DMS79 (cell line): ENCODE measurements at regions not wholly inside any gene's neighbourhood (a gene's known extent, or its start where the extent isn't known, plus 50 kb on each side); places are given as distances from the start of the nearest gene placed in this dataset.

Source experiments
- DNase-seq: peaks from one replicate; lab custom pipeline; 2025; lab: John Stamatoyannopoulos, UW

DNA sequence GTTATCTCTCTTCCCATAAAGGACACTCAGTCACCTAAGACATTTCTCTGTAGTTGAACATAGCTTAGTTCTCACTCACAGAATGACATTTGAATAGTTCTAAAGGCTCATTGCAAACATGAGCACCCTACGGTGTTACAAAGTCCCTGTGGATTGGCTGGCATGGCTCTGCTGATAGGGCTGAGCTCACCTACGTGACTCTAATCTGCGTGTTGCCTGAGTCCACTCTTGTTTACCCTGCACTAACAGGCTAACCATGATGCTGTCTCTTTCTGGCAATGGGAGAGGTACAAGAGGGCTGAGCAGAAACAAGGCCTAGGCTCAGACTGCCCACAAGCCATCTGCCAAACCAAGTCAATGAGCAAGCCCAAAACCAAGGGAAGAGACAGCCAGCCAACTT lies 103.6 kb downstream of the PALM2AKAP2 start:
- no peak for DNase-seq

DNA sequence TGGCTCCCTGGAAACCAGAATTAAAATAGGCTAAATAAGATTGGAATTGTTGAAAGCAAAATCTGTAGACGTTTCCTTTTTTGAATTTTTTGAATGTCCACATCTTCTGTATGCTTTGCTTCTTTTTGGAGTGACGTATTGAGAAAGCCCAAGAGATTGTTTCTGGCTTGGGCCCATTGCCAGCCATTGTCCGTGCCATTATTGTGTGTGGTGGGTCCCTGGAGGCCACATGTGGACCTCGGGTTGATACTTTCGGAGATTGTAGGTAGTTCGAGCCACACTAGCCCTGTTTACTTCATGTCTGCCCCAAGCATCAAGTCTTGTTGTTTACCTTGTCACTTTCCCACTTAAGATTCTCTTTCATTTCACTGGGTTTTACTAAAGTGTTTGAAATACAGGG lies 106.0 kb downstream of the PALM2AKAP2 start:
- no peak for DNase-seq

DNA sequence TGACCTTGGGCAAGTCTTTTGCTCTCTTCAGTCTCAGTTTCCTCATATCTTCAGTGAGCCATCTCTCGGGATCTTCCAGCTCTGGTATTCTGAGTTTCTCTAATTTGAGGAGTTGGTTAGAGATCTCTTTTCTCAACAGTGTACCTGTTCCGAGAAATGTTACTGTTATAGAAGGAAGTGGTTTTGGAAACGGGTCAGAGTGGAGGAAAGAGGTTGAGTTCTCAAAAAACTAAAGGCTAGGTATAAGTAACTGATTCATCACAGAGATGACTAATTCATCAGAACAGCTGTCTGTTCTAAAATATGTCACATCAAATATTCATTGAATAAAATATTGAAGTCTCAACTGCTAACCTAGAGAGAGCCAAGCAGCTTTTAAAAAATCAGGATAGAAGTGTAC lies 106.6 kb downstream of the PALM2AKAP2 start:
- DNase-seq, result no peak

DNA sequence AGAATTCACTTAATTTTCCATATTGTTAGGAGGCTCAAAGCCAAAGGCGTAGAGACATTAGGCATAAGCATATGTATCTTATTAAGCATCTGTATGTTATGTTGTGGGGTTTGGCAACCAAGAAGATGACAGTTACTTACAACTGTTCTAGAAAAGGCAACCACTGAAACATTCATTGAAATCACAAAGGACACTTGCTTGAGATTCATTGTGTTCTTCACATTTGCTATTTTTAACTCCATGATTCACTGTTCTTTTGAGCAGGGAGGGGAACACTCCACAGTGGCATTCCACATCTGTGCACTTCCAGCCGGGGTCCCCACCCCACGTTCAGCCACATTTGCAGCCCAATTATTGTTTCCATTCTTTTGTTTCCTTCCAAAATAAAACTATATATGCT lies 107.1 kb downstream of the PALM2AKAP2 start:
- no peak for DNase-seq

DNA sequence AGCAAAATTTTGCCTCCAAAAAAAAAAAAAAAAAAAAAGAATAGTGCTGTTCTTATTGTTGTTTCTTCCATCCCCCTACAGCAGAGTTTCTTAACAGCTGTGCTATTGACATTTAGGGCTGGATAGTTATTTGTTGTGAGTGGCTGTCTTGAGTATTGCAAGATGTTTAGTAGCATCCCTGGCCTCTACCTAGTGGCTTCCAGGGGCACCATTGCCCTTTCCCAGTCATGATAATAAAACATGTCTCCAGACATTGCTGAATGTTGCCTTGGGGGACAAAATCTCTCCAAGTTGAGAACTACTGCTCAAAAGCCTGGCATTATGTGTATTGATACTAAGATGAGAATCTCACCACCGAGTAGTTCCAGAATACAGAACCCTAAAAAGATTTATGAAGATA lies 108.7 kb downstream of the PALM2AKAP2 start:
- no peak for DNase-seq

DNA sequence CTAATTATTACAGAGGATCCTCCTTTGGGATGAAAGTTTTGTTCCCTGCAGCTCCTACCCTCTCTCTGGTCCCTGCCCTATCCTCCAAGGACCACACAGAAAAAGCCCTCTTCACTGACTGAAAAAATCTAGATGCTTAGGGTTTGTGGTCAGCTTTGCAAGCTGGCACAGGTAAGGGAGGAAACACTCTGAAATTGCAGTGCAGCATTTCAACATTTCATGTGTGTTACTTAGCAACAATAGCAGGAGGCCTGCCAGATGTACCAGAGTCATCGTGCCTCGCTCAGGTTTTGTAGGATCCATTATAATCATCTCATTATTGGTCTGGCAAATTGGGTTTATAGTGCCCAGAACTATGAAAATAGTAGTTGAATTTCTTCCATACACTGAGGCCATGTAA lies 109.5 kb downstream of the PALM2AKAP2 start:
- peak; percentile 22 for DNase-seq

DNA sequence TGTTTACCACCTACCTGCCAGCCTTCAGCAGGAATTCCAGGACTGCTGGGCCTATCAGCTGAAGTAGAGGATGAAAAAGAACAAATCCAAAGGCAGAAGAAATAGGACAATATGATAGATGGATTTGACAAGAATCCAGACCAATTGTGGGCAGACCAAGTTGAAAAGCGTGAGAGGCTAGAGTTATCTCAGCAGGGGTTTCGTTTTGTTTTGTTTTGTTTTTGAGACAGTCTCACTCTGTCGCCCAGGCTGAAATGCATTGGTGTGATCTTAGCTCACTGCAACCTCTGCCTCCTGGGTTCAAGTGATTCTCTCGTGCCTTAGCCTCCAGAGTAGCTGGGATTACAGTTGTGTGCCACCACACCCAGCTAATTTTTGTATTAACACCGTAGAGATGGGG lies 113.2 kb downstream of the PALM2AKAP2 start:
- no peak for DNase-seq

DNA sequence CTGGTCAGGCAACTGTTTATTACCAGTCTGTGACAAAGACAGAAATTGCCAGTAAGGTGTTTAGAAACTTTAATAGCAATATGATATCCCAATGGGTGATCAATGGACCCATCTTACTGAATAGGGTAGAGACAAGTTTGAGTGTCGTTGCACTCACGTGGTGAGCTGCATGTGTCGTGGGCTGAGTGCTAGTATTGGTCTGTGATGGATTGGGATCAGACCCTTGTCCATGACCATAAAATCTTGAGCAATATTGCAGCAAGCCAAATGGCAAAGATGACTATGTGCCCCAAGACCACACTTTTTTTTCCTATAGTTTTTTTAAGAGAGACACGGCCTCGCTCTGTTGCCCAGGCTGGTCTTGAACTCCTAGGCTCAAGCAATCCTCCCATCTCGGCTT lies 114.5 kb downstream of the PALM2AKAP2 start:
- no peak for DNase-seq

DNA sequence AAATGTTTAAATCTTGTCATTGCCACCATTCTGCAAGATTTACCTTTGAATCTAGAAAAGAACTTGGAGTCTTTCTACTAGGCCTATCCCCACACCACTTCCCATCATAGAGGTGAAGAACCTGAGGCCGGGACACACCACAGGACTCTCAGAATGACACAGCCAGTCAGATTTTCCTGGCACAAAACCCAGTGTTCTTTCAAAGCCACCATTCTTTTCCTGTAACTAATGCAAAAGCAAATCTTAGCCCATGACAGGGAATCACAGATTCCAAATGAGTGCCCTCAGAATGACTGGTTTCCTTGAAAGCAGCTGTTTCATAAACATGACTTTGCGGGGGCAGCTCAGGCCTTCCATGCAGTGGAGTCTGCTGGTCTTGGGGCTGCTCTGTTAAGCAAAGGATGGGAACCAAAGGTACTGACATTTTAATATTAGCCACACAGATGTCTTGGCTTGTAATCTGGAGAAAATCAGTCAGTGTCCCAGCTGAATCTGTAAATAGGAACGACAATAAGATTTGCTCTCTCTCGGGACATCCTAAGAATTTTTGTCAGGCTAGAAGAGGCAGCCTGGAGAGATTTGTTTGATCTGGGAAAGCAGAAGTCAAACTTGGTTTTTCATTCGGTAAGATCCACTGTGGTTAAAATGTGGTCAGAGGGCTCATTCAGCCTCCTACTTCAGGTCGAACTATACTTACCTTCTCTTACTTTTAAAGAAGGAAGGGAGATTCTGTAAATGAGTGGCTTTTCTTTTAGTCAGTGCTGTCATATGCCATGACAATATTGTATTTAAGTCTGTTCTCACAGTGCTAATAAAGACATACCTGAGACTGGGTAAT lies 115.1 kb downstream of the PALM2AKAP2 start:
- DNase-seq, result no peak

DNA sequence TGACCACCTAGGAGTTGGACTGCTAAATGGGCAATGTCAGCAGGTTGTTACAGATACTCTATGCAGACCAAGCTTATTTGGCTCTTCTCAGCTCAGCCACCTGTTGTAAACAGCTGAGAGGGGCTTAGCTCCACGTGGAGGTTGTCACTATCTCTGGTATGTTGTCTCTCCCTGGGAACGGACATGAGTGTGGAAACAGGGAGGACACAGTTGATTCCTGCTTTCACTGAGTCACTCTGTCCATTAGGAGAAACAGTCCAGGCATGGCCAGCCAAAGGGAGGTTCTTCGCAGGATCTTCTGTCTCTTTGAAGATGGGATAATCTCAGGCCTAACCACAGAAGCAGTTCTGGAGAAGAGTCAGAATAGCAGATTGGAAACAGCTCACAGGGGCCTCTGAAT lies 121.2 kb downstream of the PALM2AKAP2 start:
- no peak for DNase-seq

DNA sequence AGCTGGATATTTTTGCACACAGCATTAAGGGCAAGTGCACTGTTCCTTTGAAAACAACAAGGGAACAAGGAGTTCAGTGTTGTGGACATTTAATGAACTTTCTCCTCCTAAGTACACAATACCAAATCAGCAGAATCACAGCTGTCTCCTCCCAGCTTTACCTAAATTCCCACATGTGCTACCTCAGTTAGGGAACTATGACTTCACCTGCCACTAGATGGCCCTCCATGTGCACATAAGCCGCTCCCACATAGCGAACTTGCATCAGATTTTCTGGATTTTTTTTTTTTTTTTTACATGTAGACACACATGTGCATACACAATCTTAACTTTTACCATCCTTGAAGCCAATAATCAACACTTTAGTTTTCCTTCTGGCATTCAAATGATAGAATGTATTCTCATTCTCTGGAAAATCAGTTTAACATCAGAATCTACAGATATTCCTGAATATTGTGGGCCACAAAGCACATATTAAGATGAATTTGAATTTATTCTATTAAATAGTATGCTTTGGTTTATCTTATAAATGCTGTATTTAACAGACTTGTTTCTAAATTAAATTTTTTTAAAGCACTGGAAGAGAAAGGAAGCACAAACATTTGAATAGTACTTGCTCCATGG lies 123.6 kb downstream of the PALM2AKAP2 start:
- no peak for DNase-seq

DNA sequence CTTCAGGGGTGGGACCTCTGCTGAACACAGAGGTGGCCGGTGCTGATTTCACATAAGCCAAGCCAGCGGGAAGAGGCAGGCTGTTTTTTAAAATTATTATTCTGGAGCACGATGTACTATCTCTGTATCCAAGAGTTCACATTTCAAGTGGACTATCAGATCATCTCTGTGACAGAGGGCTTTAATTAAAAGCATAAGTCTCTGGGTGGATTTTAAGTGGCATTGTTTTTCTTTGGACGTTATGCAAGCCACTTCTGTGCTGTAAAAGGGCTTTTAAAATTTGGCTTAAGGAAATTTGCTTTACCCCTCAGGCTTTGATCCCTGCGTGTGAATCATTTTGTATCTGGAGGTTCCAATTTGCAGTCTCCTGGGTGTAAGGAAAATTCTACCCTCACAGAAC lies 124.7 kb downstream of the PALM2AKAP2 start:
- DNase-seq, result no peak

DNA sequence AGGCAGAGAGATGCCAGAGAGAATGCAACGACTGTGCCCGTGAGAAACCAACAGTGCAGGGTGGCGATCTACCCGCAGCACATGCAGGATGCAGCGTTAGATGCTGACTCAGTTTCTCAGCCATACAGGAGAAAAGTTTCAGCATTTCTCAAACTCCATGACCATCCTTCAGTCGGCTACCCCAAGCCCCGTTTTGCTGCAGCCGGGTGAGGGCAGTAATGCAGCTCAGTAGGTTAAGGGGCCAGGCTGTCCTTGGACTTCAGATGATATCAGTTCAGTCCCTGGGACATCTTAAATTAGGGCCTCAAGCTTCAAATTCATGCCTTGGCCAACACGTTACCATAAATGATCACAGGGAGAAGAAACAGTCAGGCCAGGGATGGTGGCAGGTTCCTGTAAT lies 125.5 kb downstream of the PALM2AKAP2 start:
- DNase-seq, result no peak

DNA sequence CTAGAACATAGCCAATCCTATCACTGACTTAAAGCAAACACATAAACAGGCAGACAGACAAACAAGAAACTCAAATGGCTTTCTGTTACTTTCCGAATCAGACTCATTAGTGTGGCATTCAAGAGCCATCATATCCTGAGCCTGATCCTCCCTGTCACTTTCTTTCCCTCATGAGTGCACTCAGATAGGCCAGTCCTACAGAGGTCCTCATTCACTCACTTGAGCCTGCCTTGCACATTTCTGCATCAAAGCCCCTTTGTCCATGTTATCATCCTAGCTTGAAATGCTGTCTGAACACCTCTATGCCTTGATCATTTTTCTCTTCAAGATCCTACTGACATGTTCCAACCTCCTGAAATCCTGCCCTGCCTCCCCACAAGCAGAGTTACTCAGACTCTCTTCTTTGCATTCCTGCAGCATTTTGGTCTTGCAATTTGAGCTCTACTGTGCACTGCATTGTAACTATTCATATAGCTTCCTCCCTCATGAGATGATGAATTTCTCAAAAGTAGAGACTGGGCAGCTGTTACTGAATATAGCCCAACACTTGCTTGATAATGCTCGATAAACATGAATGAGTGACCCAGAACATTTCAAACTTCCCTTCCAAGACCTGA lies 126.9 kb downstream of the PALM2AKAP2 start:
- no peak for DNase-seq

DNA sequence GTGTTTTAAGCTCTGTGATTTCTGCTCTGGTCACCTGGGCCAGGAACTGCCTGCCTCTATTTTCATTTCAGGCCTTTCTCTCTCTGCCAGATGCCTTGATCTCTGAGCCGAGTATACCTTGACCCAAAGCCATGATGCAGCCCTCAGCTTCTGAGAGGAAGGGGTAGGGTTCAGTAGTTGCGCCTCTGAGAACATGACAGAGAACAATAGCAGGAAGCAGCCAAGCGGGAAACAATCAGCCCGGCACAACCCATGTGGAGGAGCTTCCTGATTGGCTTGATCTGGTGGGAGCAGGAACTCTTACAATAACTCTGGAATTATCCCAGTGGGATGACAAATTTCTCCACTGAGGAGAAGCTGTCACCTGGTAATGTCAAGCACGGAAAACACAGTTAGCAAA lies 127.4 kb downstream of the PALM2AKAP2 start:
- no peak for DNase-seq

DNA sequence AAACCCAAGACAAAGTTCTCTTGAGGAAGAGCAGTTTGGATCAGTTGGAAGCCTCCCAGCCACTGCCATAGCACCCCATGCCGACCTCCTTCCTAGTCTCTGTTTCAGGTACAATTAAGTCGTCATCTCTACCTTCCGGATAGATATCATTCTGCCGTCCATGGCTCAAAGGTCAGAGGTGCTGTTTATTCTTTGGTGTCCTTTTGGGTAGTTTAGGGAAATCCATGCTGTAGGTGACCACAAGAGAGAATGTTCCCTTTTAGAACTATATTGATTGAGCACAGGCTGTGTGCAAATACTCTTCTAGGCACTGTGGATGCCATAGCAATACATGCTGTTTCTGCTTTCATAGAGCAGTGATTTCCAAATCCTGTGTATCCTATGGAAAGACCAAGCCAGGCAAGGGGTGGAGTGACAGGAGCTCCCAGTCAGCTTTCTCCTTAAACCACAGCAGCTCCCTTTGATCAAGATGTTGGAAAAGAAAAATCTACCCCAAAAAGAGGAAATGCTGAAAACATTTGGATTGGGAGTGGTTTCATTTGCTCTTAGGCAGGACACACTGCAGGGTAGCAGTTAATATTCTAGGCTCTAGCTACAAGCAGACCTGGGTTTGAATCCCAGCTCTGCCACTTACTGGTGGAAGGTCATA lies 127.9 kb downstream of the PALM2AKAP2 start:
- no peak for DNase-seq

DNA sequence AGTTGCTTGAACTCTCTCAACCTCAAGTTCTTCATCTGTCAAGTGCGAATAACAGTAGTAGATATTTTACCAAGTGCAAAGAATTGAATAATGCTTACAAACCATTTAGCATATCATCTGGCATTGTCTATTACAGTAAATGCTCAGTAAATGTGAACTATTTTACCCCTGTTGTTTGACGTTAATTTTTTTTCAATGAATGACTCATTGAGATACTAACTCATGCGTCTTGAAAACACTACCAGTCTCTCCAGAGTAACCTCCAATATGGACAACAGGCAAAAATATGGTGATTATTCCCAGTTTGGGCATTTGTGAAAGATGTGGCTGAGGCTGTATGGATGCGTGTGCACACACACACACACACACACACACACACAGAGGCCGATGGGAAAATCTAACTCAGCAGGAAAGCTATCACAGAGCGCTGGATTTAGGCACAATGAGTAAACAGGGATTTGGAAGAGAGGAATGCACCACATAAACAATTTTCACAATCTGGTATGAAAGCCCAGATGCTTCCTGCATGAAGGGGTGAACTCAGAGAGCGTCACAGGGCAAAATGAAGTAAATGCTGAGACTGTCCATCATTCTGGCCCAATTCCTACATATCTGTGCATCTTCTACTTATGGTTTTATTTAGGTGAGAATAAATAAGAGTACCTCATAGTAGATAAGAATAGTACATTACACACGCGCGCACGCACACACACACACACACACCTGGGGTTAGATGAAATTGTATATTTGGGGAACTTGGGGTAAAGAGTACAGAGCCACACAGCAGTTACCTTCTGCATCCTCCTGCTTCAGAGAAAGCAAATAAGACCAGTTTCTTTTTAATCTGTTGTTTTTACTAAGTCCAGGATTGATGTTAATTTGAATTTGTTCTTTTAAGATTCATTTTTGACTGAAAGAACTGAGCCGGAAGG lies 128.7 kb downstream of the PALM2AKAP2 start:
- no peak for DNase-seq

DNA sequence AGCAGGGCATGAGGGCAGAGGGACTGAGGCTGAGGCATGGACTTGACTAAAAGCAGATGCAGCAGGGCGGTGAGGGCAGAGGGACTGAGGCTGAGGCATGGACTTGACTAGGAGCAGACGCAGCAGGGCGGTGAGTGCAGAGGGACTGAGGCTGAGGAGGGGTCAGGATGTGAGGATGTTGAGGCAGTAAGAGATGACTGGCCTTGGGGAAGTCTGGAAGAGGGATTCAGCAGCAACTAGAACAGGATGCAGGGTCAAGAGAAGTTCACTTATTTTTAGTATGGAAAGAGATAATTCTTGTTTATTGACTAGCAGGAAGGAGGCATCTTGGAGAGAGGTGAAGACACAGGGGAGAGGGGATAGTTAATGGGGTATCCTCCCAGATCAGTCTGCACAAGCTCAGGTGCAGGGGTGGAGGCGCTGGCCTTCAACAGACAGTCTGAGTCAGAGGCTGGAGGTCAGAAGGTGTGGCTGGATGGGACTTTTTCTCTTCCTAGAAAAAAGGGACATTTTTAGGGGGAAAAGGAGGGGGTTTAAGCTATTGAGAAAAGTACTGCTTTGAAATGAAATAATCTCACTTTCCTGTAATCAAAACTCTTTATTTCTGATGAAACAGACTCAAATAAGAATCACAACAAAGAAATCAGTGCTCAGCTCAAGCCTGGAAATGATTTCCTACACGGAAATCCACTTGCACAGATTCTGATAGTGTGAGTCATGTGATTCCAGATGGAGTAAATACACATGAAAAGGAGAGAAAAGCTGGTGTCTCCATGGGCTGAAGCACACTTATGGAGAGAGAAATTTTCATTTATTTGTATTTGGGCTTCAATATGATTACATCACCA lies 130.9 kb downstream of the PALM2AKAP2 start:
- DNase-seq, result no peak

DNA sequence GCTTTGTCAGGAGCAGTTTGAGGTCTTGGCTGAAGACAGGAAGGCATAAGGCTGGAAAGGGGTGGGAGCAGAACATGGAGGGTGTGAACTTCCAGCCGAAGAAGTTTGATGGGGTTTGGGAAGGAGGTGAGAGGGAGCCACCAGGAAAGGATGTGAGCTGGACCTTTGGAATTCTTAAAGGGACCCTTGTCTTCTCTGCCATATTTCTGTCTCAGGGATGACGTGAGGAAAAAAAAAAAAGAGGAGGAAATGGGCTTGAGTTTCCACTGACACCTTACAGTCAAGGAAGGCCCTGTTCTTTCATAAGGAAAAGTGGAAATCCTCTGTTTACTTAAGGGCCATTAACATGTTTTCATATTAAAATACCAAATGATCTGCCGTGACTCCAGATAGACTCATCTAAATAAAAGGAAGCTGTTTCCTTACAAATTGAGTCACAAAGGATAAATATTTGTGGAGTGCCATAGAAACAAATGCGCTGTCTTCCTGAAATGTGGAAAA lies 132.1 kb downstream of the PALM2AKAP2 start:
- DNase-seq, result no peak

DNA sequence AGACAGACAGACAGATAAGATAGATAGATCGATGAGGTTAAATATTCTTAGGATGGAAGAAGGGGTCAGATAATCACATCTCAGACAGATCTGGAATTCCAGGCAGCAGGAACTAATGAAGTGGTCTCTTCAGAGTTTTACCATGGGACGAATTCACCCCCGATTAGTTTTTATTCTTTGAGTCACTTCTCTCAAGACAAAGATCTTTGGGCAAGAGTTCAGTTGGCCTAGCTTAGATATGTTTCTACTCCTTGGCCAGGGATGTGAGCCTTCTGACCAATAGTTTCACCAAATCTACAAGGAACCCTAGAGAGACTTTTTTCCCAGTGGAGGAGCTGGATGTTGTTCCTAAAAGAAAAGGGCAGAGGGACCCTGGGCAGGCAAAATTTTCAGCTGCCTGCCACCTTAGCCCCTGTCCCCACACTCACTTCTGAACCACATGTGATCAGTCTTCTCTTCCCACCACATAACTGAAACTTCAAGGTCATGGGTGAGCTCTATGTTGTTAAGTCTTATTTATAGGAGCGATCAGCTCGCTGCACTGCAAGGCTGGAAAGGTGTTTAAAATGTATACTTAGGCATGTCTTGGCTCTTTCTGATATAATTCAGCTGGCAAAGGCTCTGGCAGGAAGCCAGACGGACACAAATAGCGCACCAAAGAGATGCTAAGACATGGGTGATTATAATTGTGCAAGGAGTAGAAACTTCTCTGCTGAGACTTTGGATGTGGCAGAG lies 132.9 kb downstream of the PALM2AKAP2 start:
- no peak for DNase-seq
